MM.1S (cell line): ENCODE measurements at regions not wholly inside any gene's neighbourhood (a gene's known extent, or its start where the extent isn't known, plus 50 kb on each side); places are given as distances from the start of the nearest gene placed in this dataset.

ENCODE experiments used
- DNase-seq: peaks from one replicate; pipeline ENCODE4 v3.0.0-alpha.2; 2015
- H2AFZ ChIP-seq: fragments of 300-600 bp; sonication (generic); 2 replicates; pipeline ENCODE4 v1.6.0; 2016; ENCODE audit warnings: antibody characterized with exemption, low read length
- H3F3A ChIP-seq: fragments of 300-600 bp; sonication (generic); 2 replicates; pipeline ENCODE4 v1.6.1; 2016; ENCODE audit warnings: mild to moderate bottlenecking, antibody characterized with exemption, low read length, moderate library complexity, mixed read lengths; ENCODE audit not compliant: insufficient read depth
- H3K27ac ChIP-seq: fragments of 300-600 bp; sonication (generic); 2 replicates; pipeline ENCODE4 v1.5.1; 2016; ENCODE audit warnings: mild to moderate bottlenecking, low read length
- H3K27me3 ChIP-seq: fragments of 300-600 bp; sonication (generic); replicated peaks from 2 replicates; pipeline ENCODE4 v1.6.0; 2016; ENCODE audit warnings: low read length; ENCODE audit not compliant: insufficient read depth
- H3K36me3 ChIP-seq: fragments of 300-600 bp; sonication (generic); replicated peaks from 2 replicates; pipeline ENCODE4 v1.6.1; 2016; ENCODE audit warnings: mild to moderate bottlenecking, low read length, mixed read lengths; ENCODE audit not compliant: insufficient read depth
- H3K4me1 ChIP-seq: fragments of 300-600 bp; sonication (generic); 2 replicates; pipeline ENCODE4 v1.6.1; 2016; ENCODE audit warnings: low read length, mixed read lengths
- H3K4me2 ChIP-seq: fragments of 300-600 bp; sonication (generic); 2 replicates; pipeline ENCODE4 v1.6.0; 2016; ENCODE audit warnings: low read depth, low read length
- H3K4me3 ChIP-seq: fragments of 300-600 bp; sonication (generic); 2 replicates; pipeline ENCODE4 v1.5.1; 2016; ENCODE audit warnings: low read length, mixed read lengths
- H3K79me2 ChIP-seq: fragments of 300-600 bp; sonication (generic); 2 replicates; pipeline ENCODE4 v1.6.1; 2016; ENCODE audit warnings: mixed run types, low read length, mixed read lengths
- H3K9ac ChIP-seq: fragments of 300-600 bp; sonication (generic); 2 replicates; pipeline ENCODE4 v1.6.1; 2016; ENCODE audit warnings: low read length, mixed read lengths
- H3K9me2 ChIP-seq: fragments of 300-600 bp; sonication (generic); replicated peaks from 2 replicates; pipeline ENCODE4 v1.6.1; 2016; ENCODE audit warnings: mild to moderate bottlenecking, low read length, mixed read lengths; ENCODE audit not compliant: insufficient read depth
- H3K9me3 ChIP-seq: fragments of 300-600 bp; sonication (generic); replicated peaks from 2 replicates; pipeline ENCODE4 v1.6.1; 2016; ENCODE audit warnings: mild to moderate bottlenecking, low read length, mixed read lengths; ENCODE audit not compliant: insufficient read depth
- H4K20me1 ChIP-seq: fragments of 300-600 bp; sonication (generic); 2 replicates; pipeline ENCODE4 v1.6.1; 2016; ENCODE audit warnings: mild to moderate bottlenecking, low read length, moderate library complexity, mixed read lengths; ENCODE audit not compliant: insufficient read depth
- CTCF ChIP-seq: fragments of 300-600 bp; sonication (generic); IDR thresholded peaks from 2 replicates; pipeline ENCODE4 v1.5.1; 2016; ENCODE audit warnings: antibody characterized with exemption, low read length, mixed read lengths
- EZH2 ChIP-seq: fragments of 300-600 bp; sonication (generic); optimal IDR thresholded peaks from 2 replicates; pipeline ENCODE3; 2017; ENCODE audit warnings: low read depth, mild to moderate bottlenecking, antibody characterized with exemption, low read length, mixed read lengths
- EZH2phosphoT487 ChIP-seq: fragments of 300-600 bp; sonication (generic); IDR thresholded peaks from 2 replicates; pipeline ENCODE4 v1.6.1; 2018; ENCODE audit warnings: antibody characterized with exemption, low read length

- Histone ChIP-seq H3K4me2 (no peak overlapping the region), H4K20me1 (no peaks in the 10 kb centered on the region), H3K79me2 (no peaks in the 10 kb centered on the region), H3K27ac (no peak overlapping the region), H3K4me3 (no peak overlapping the region), H3K4me1 (no peaks in the 10 kb centered on the region), H3K27me3 (no peaks in the 10 kb centered on the region), H3K9me2 (no peaks in the 10 kb centered on the region), H3K9ac (no peak overlapping the region), H3K9me3 (no peaks in the 10 kb centered on the region), H3K36me3 (no peaks in the 10 kb centered on the region), H3F3A (no peaks in the 10 kb centered on the region), H2AFZ (no peak overlapping the region)
- no peak for DNase-seq
- TF ChIP-seq CTCF = no peak
- TF ChIP-seq EZH2phosphoT487 = no peak
- TF ChIP-seq EZH2 = no peak
Observed at GRCh38 chr10:53622201-53622600, 849.6 kb upstream of the MBL2 start.

GRCh38 chr10:53619671-53620070 lies 847.1 kb upstream of the MBL2 start:
- no peak overlapping the region for H3K4me3 ChIP-seq
- no peak overlapping the region for H3K4me2 ChIP-seq
- no peaks in the 10 kb centered on the region for H3K36me3 ChIP-seq
- H4K20me1 ChIP-seq = no peaks in the 10 kb centered on the region
- H3K9me2 ChIP-seq = no peaks in the 10 kb centered on the region
- no peak for DNase-seq
- TF ChIP-seq EZH2phosphoT487 (no peak), CTCF (no peak), EZH2 (no peak)
- no peaks in the 10 kb centered on the region for H3K27me3 ChIP-seq
- H3K27ac ChIP-seq = no peak overlapping the region
- no peak overlapping the region for H3K9ac ChIP-seq
- no peaks in the 10 kb centered on the region for H3F3A ChIP-seq
- no peaks in the 10 kb centered on the region for H3K79me2 ChIP-seq
- no peaks in the 10 kb centered on the region for H3K4me1 ChIP-seq
- H3K9me3 ChIP-seq = no peaks in the 10 kb centered on the region
- H2AFZ ChIP-seq = no peak overlapping the region

- H3K4me1 ChIP-seq = no peaks in the 10 kb centered on the region
- TF ChIP-seq EZH2phosphoT487 (no peak), CTCF (no peak), EZH2 (no peak)
- no peaks in the 10 kb centered on the region for H3K9me2 ChIP-seq
- no peak overlapping the region for H2AFZ ChIP-seq
- no peak for DNase-seq
- H3K27me3 ChIP-seq = no peaks in the 10 kb centered on the region
- H3K36me3 ChIP-seq = no peaks in the 10 kb centered on the region
- no peaks in the 10 kb centered on the region for H3F3A ChIP-seq
- H3K79me2 ChIP-seq = no peaks in the 10 kb centered on the region
- H4K20me1 ChIP-seq = no peaks in the 10 kb centered on the region
- no peak overlapping the region for H3K4me3 ChIP-seq
- no peak overlapping the region for H3K9ac ChIP-seq
- H3K4me2 ChIP-seq = no peak overlapping the region
- H3K9me3 ChIP-seq = no peaks in the 10 kb centered on the region
- H3K27ac ChIP-seq = no peak overlapping the region
Observed at GRCh38 chr10:53607691-53608090, 835.1 kb upstream of the MBL2 start.

- H3K4me2 ChIP-seq = no peak overlapping the region
- no peaks in the 10 kb centered on the region for H3K9me3 ChIP-seq
- no peak overlapping the region for H3K4me3 ChIP-seq
- H3K36me3 ChIP-seq = no peaks in the 10 kb centered on the region
- H4K20me1 ChIP-seq = no peaks in the 10 kb centered on the region
- H3K27me3 ChIP-seq = no peaks in the 10 kb centered on the region
- no peak for DNase-seq
- H3K9me2 ChIP-seq = no peaks in the 10 kb centered on the region
- no peaks in the 10 kb centered on the region for H3F3A ChIP-seq
- no peak overlapping the region for H3K27ac ChIP-seq
- TF ChIP-seq EZH2phosphoT487 (no peak), CTCF (no peak), EZH2 (no peak)
- no peaks in the 10 kb centered on the region for H3K4me1 ChIP-seq
- no peak overlapping the region for H2AFZ ChIP-seq
- H3K79me2 ChIP-seq = no peaks in the 10 kb centered on the region
- H3K9ac ChIP-seq = no peak overlapping the region
Observed at GRCh38 chr10:53606981-53607380, 834.4 kb upstream of the MBL2 start.
